HEK293T (cell line): ENCODE measurements at regions not wholly inside any gene's neighbourhood (a gene's known extent, or its start where the extent isn't known, plus 50 kb on each side); places are given as distances from the start of the nearest gene placed in this dataset.
"Not testable (repeated sequence)": the region's sequence is repeated elsewhere in the genome, so short reads cannot be mapped to it uniquely, and the experiment has no call there.

Experiments used
- CTCF ChIA-PET: fragments of 350-600 bp; formaldehyde crosslinking; extraction: SDS; loops from one replicate; lab custom pipeline; 2021; ENCODE audit warnings: antibody characterized with exemption, inconsistent platforms; lab: Yijun Ruan, JAX
- POLR2A ChIA-PET: fragments of 350-600 bp; formaldehyde crosslinking; extraction: SDS; loops from one replicate; lab custom pipeline; 2020; ENCODE audit warnings: antibody characterized with exemption, inconsistent platforms; lab: Yijun Ruan, JAX
- DNase-seq: peaks from one replicate; pipeline ENCODE4 v3.0.0; 2012; ENCODE audit warnings: mixed read lengths; ENCODE audit errors: extremely low spot score
- ARNT ChIP-seq: fragments of 450-650 bp; IDR thresholded peaks from 2 replicates; pipeline ENCODE4 v1.6.1; 2017; ENCODE audit warnings: mild to moderate bottlenecking
- BHLHE40 ChIP-seq: fragments of 450-650 bp; IDR thresholded peaks from 2 replicates; pipeline ENCODE4 v1.6.1; 2016; ENCODE audit warnings: mild to moderate bottlenecking, moderate library complexity, borderline replicate concordance
- CTBP1 ChIP-seq: fragments of 450-650 bp; IDR thresholded peaks from 2 replicates; pipeline ENCODE4 v1.6.1; 2016; ENCODE audit warnings: borderline replicate concordance
- ELF4 ChIP-seq: fragments of 450-650 bp; IDR thresholded peaks from 2 replicates; pipeline ENCODE4 v1.6.1; 2017; ENCODE audit warnings: antibody characterized with exemption
- FOXA1 ChIP-seq: fragments of 450-650 bp; IDR thresholded peaks from 2 replicates; pipeline ENCODE4 v1.6.1; 2016; ENCODE audit warnings: mild to moderate bottlenecking
- FOXK2 ChIP-seq: fragments of 450-650 bp; IDR thresholded peaks from 2 replicates; pipeline ENCODE4 v1.6.1; 2016; ENCODE audit warnings: mild to moderate bottlenecking
- FOXM1 ChIP-seq: fragments of 450-650 bp; IDR thresholded peaks from 2 replicates; pipeline ENCODE4 v1.6.1; 2017; ENCODE audit warnings: mild to moderate bottlenecking, borderline replicate concordance
- HDGF ChIP-seq: fragments of 450-650 bp; IDR thresholded peaks from 2 replicates; pipeline ENCODE4 v1.6.1; 2017; ENCODE audit warnings: antibody characterized with exemption, borderline replicate concordance
- L3MBTL2 ChIP-seq: fragments of 450-650 bp; conservative IDR thresholded peaks from 2 replicates; pipeline ENCODE4 v1.6.1; 2016; ENCODE audit warnings: mild to moderate bottlenecking
- LEF1 ChIP-seq: fragments of 450-650 bp; IDR thresholded peaks from 2 replicates; pipeline ENCODE4 v1.6.1; 2017; ENCODE audit warnings: mild to moderate bottlenecking, borderline replicate concordance
- NFRKB ChIP-seq: fragments of 450-650 bp; IDR thresholded peaks from 2 replicates; pipeline ENCODE4 v1.6.1; 2016; ENCODE audit warnings: mild to moderate bottlenecking, moderate library complexity
- SP1 ChIP-seq: fragments of 450-650 bp; IDR thresholded peaks from 2 replicates; pipeline ENCODE4 v1.6.1; 2017
- SUZ12 ChIP-seq: fragments of 450-650 bp; IDR thresholded peaks from 2 replicates; pipeline ENCODE4 v1.6.1; 2016; ENCODE audit warnings: mild to moderate bottlenecking
- TARDBP ChIP-seq: fragments of 450-650 bp; IDR thresholded peaks from 2 replicates; pipeline ENCODE4 v1.6.1; 2016
- ZNF384 ChIP-seq: fragments of 450-650 bp; IDR thresholded peaks from 2 replicates; pipeline ENCODE4 v1.6.1; 2016
- TF ChIP-seq, protein P1 (sequence below): fragments of 450-650 bp; IDR thresholded peaks from 2 replicates; pipeline ENCODE4 v1.6.1; 2016

DNA sequence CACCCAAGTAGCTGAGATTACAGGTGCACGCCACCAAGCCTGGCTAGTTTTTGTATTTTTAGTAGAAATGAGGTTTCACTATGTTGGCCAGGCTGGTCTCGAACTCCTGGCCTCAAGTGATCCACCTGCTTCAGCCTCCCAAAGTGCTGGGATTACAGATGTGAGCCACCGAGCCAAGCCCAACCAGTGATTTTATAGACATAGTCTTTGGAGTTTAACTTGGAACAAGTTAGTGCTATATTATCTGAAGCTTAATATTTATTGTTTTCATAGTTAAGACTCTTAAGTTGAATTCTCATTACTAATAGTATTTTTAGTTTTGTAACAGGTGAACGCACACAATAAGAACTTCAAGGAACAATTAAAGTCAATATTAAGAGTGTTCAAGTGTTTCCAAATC lies 122.1 kb downstream of the SPAG6 start:
- CTCF ChIA-PET, DNase-seq: not testable (repeated sequence)
- POLR2A ChIA-PET: interaction anchor here (1.0 kb wide), 1 partner anchor 11 kb away, joined by 4 read pairs; no protein-coding TSS in a partner anchor

DNA sequence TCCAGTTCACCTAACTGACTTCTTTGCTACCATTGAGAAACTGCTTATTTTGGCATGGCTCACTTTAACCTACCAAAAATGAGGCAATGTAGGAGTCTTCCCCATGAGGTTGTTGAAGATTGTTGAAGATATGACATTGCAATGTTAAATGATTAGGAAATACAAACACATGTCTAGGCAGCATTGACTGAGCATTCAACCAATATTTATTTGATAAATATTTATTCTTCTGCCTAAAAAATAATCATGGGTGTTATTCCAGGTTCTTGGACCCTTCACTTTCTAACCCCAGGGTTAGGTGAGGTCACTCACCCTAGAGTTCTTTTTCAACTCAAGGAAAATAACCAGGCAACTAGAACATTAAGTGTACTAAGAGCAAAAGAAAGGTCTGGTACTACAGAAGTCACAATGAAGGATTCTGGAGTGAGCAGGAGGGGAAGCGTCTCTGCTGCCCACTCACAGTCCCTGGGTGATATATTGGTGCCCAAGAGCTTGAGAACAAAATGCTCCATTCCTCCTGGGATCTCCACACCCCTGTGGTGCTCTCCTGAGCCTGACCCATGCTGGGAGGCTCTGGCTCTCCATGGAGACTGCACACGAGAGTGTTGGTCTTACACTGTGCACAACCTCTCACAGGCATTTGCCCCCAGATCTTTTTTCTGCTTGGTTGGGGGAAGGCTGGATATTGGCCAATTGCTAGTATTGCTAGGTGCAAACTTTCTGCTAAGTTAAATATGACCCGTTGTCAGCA lies 123.4 kb downstream of the SPAG6 start:
- POLR2A ChIA-PET: no interaction called here
- CTCF ChIA-PET: no interaction called here
- TF ChIP-seq SUZ12 (no peak), ZNF384 (no peak), SP1 (no peak), HDGF (no peak), FOXA1 (no peak), CTBP1 (no peak), LEF1 (no peak), L3MBTL2 (no peak), ELF4 (no peak), FOXM1 (no peak), BHLHE40 (no peak), FOXK2 (no peak), NFRKB (no peak), ARNT (no peak)
- DNase-seq: no peak

DNA sequence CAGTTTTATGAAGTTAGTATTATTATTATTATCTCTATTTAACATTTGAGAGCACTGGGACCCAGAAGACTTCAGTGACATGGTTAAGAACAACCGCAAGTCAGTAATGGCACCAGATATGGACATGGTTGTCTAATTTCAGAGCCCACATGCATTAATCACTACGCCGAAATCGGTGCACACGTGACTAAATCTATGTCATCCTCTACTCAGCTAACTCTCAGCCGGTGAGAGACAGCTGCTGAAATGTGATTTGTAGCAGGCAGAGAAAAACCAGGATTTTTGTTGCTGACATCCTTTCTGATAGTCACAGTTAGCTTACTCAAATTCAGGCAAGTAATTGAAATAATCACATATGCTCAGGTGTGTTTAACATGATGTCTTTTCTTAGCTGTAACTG lies 127.7 kb downstream of the SPAG6 start:
- no peak for DNase-seq
- TF ChIP-seq SP1 (no peak), HDGF (no peak), ELF4 (no peak), FOXM1 (no peak), SUZ12 (no peak), LEF1 (no peak), ARNT (no peak)
- TF ChIP-seq, protein P1, sequence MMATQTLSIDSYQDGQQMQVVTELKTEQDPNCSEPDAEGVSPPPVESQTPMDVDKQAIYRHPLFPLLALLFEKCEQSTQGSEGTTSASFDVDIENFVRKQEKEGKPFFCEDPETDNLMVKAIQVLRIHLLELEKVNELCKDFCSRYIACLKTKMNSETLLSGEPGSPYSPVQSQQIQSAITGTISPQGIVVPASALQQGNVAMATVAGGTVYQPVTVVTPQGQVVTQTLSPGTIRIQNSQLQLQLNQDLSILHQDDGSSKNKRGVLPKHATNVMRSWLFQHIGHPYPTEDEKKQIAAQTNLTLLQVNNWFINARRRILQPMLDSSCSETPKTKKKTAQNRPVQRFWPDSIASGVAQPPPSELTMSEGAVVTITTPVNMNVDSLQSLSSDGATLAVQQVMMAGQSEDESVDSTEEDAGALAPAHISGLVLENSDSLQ: no peak
- ChIA-PET POLR2A (no interaction called here), CTCF (no interaction called here)

DNA sequence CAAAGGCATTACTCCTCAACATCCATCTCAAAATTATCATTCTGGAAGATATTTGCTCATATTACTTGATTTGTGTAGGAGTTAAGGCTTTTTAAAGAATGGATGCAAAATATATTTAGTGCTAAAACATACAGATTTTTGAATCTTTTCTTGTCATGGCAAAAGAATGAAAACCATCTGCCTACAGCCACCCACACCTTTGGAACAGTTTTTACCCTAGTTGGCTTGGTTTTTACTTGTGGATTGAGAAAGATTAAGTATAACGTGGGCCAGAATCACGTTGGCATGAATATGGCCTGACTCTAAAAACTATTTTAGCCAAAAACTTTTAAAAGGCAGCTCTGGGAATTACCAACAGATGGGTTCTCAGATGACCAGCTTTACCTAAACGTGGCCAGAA lies 128.2 kb downstream of the SPAG6 start:
- TF ChIP-seq FOXK2 (no peak), ARNT (no peak), TARDBP (no peak), SP1 (no peak), CTBP1 (no peak), FOXA1 (no peak), FOXM1 (no peak)
- TF ChIP-seq, protein P1: no peak
- POLR2A ChIA-PET: interaction anchor here (2.8 kb wide), 1 partner anchor 37 kb away, joined by 11 read pairs; no protein-coding TSS in a partner anchor
- no peak for DNase-seq
- CTCF ChIA-PET: no interaction called here

DNA sequence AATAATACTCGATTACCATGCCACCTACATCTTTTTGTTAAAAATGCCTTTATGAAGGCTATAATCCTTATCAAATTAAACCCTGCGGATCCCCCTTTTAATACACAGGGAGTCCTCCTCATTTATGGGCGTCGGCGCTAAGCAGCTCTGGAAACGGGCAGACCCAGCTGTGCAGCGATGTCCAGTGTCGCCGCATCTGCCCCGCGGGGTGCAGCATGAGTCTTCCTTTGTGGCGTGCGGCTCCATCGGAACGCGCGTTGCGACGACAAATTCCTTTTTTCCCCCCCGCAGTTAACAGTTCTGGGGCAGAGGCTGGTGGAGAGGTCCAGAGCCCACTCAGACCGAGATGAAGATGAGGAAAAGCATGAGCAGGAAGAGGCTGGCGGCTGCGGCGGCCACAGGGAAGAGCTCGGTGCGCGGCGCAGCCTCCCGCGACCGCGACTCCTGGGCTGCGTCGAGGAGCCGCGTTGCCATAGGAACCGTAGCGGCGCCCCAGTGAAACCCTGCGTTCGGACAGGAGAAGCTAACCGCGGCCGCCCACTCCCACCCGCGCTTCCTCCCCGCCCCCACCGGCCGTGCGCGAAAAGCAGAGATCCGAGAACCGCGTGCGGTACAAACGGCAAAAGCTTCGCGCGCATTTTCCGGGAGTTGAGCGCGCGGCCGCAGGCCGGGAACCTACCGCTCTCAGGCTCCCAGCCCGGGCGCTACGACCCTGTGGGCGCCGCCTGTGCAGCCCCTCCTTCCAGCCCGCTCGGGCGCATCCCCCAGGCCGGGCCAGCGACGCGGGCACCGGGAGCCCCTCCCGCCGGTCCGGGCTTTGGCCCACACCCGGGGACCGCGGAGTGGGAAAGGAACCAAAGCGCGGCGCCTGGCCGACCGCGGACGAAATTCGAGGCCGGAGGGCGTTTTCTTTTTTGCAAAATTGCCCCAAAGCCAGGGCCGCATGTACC lies 130.6 kb downstream of the SPAG6 start:
- ChIA-PET CTCF (no interaction called here), POLR2A (interaction anchor here (2.3 to 2.8 kb wide), 2 partner anchors 39 to 41 kb away, joined by 6 to 11 read pairs; no protein-coding TSS in a partner anchor)
- TF ChIP-seq L3MBTL2 (no peak; the same call in 1 of the 2 replicates), SP1 (no peak), FOXM1 (no peak), FOXK2 (no peak), ZNF384 (no peak), LEF1 (no peak), NFRKB (no peak)
- TF ChIP-seq, protein P1: no peak
- DNase-seq: no peak

DNA sequence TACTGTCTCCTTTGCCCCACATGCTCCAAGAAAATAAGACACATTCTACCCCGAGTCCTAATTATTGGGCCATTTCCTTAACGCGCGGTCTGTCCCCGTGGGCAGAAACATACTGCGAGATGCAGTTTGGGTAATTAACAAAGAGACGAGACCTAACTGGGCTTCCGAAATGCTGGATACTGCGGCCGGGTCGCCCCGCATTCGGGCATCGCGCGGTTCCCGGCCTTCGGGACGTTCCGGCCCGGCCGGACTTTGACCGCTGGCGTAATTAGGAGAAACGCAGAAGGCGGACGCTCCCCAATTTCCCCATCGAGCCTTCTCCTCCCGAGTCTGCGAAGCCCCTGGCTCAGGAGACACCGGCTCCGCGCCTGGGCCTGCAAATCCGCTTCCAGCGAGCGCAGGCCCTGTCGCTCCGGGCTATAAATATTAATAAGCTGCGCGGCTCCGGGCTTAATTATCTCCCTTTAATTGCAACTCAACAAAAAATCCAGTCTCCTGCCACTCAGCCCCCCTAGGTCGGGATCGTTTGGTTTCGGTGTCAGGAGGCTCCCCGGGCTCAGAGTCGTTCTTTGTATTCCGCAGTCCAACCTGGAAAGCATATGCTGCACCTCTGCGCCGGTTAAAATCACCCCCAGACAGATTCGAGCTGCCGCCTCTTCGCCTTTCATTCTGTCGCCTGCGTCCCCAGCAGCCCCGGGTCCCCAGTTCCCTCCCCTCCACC lies 131.5 kb downstream of the SPAG6 start:
- CTCF ChIA-PET: no interaction called here
- TF ChIP-seq LEF1: no peak
- TF ChIP-seq SP1: no peak
- no peak for TF ChIP-seq FOXK2
- no peak for TF ChIP-seq NFRKB
- no peak for TF ChIP-seq HDGF
- TF ChIP-seq TARDBP: no peak
- no peak for TF ChIP-seq ELF4
- TF ChIP-seq, protein P1: no peak
- TF ChIP-seq ZNF384: no peak
- no peak for TF ChIP-seq SUZ12
- no peak for TF ChIP-seq ARNT
- no peak for TF ChIP-seq FOXA1
- no peak for TF ChIP-seq CTBP1
- no peak for DNase-seq
- POLR2A ChIA-PET: interaction anchor here (2.3 kb wide), 1 partner anchor 42 kb away, joined by 6 read pairs; no protein-coding TSS in a partner anchor
